ENCODE measurements at regions not wholly inside any gene's neighbourhood (a gene's known extent, or its start where the extent isn't known, plus 50 kb on each side); places are given as distances from the start of the nearest gene placed in this dataset.

GRCh38 chr18:31232775-31233424, 70.2 kb upstream of the DSC1 start:
- TF ChIP-seq CTCF (conservative IDR thresholded peaks at IDR 0.05; ENCODE audit: low read length) (no peak), EZH2phosphoT487 (IDR thresholded peaks at IDR 0.05; ENCODE audit: borderline replicate concordance, low read depth, low read length) (no peak)
